Sigmoid colon (tissue), 6 donors: ENCODE measurements at regions not wholly inside any gene's neighbourhood (a gene's known extent, or its start where the extent isn't known, plus 50 kb on each side); places are given as distances from the start of the nearest gene placed in this dataset.

ENCODE experiments used
- DNase-seq: peaks from one replicate; pipeline ENCODE4 v3.0.0-alpha.2; 2019
- H3K27ac ChIP-seq, 4 donors: fragments of 200-600 bp; sonication (generic); one replicate each; pipeline ENCODE4 v1.5.1; 2016 to 2019; ENCODE audit warnings: mild to moderate bottlenecking in 1 of 4
- H3K27me3 ChIP-seq, 3 donors: fragments of 200-600 bp; sonication (generic); one replicate each; pipeline ENCODE4 v1.5.1; 2019; ENCODE audit warnings: mild to moderate bottlenecking in 1 of 3
- H3K36me3 ChIP-seq, 4 donors: fragments of 200-600 bp; sonication (generic); one replicate each; pipeline ENCODE4 v1.5.1; 2016 to 2019
- H3K4me1 ChIP-seq, 4 donors: fragments of 200-600 bp; sonication (generic); one replicate each; pipeline ENCODE4 v1.5.1; 2017 to 2019
- H3K4me3 ChIP-seq, 4 donors: fragments of 200-600 bp; sonication (generic); one replicate each; pipeline ENCODE4 v1.5.1; 2017 to 2019; ENCODE audit warnings: mild to moderate bottlenecking in 2 of 4, moderate library complexity in 1 of 4
- H3K9me3 ChIP-seq, 4 donors: fragments of 200-600 bp in 3 of 4; sonication (generic) in 3 of 4; one replicate each; pipeline versions ENCODE4 v1.5.1 to v1.6.1; 2013 to 2019
- EP300 ChIP-seq, 4 donors: sonication (generic); formaldehyde crosslinking; IDR thresholded peaks; one replicate each; pipeline ENCODE4 v1.6.1; 2017; ENCODE audit warnings: antibody characterized with exemption in 4 of 4
- POLR2A ChIP-seq, 2 donors: fragments of 450-650 bp; IDR thresholded peaks; one replicate each; pipeline ENCODE4 v1.6.1; 2016; ENCODE audit warnings: antibody characterized with exemption in 2 of 2, mild to moderate bottlenecking in 2 of 2, moderate library complexity in 2 of 2
- POLR2AphosphoS5 ChIP-seq, 4 donors: sonication (generic); formaldehyde crosslinking; IDR thresholded peaks; one replicate each; pipeline ENCODE4 v1.6.1; 2017; ENCODE audit warnings: antibody characterized with exemption in 4 of 4
- WGBS, 2 donors: extraction: QIAGEN DNeasy Blood & Tissue Kit; methylation state at CpG; one replicate each; pipeline ENCODE4 v1.1.7; 2013; 5-methylcytosine and 5-hydroxymethylcytosine counted together
- intact Hi-C: fragments of 100-400 bp; cut with DNase I; formaldehyde crosslinking; loops from one replicate; pipeline ENCODE4 v1.15.1; 2023
- TF ChIP-seq, protein P1 (sequence below), 4 experiments: fragments of 450-650 bp in 3 of 4; fragments of 200-600 bp in 1 of 4; IDR thresholded peaks; one replicate each; pipeline ENCODE4 v1.5.1; 2016 to 2019; ENCODE audit warnings: antibody characterized with exemption in 4 of 4, mild to moderate bottlenecking in 3 of 4, moderate library complexity in 2 of 4
- donor health status: healthy with polysubstance abuse.
- donor health status: healthy.

DNA sequence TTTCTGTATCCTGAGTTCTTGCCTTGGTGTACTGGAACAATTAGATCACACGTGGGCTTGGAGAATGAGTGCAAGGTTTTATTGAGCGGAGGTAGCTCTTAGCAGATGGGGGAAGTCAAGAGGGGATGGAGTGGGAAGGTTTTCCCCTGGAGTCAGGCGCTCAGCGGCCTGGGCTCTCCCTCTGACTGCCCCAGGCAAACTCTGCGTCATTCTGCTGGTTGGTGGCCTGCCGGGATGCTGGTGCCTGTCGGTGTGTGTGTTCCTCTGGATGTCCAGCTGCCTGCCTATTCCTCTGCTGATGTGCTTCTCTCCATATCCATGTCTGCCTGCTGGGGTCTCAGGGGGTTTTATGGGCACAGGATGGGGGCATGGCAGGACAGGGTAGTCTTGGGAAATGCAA, 111.0 kb downstream of the TRIB2 start:
- Histone ChIP-seq H3K27me3 (no peaks in the 10 kb centered on the region), H3K4me1 (peaks cover 0 to 12% (median 11%) of the 10 kb centered on the region in 4 donors), H3K4me3 (no peak overlapping the region), H3K9me3 (no peaks in the 10 kb centered on the region), H3K36me3 (no peaks in the 10 kb centered on the region), H3K27ac (no peak overlapping the region)
- no peak for TF ChIP-seq EP300 (IDR thresholded peaks at IDR 0.05)
- TF ChIP-seq POLR2A (IDR thresholded peaks at IDR 0.05), result no peak
- TF ChIP-seq, protein P1, sequence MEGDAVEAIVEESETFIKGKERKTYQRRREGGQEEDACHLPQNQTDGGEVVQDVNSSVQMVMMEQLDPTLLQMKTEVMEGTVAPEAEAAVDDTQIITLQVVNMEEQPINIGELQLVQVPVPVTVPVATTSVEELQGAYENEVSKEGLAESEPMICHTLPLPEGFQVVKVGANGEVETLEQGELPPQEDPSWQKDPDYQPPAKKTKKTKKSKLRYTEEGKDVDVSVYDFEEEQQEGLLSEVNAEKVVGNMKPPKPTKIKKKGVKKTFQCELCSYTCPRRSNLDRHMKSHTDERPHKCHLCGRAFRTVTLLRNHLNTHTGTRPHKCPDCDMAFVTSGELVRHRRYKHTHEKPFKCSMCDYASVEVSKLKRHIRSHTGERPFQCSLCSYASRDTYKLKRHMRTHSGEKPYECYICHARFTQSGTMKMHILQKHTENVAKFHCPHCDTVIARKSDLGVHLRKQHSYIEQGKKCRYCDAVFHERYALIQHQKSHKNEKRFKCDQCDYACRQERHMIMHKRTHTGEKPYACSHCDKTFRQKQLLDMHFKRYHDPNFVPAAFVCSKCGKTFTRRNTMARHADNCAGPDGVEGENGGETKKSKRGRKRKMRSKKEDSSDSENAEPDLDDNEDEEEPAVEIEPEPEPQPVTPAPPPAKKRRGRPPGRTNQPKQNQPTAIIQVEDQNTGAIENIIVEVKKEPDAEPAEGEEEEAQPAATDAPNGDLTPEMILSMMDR (IDR thresholded peaks at IDR 0.05), result no peak
- no peak for TF ChIP-seq POLR2AphosphoS5 (IDR thresholded peaks at IDR 0.05)
- intact Hi-C loops, result no loop called here
- WGBS, 2 donors, result 90 to 94% methylated on average over 7 of the region's 7 CpGs
- DNase-seq, result no peak

DNA sequence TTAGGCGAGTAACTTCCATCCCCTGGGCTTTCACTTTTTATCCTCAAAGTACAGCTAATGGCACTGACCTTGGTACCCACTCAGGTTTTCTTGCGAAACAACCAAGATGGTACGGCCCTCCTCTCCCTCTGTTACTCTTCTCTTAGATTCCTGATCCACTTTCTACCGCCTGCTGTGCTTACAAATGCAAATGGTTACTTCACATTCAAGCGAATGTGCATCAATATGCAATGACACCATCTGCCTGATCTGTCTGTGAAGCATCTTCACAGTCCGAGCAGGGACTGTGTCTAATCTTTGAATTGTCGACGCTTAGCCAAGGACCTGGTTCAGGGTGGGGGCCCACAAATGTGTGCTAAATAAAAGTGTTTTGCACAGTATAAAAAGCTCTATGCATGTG, 112.2 kb downstream of the TRIB2 start:
- DNase-seq, result no peak
- Histone ChIP-seq H3K4me3 (no peak overlapping the region), H3K9me3 (no peaks in the 10 kb centered on the region), H3K27me3 (no peaks in the 10 kb centered on the region), H3K4me1 (peaks cover 0 to 11% (median 9%) of the 10 kb centered on the region in 4 donors), H3K27ac (no peak overlapping the region), H3K36me3 (no peaks in the 10 kb centered on the region)
- 87 to 91% methylated on average over 8 of the region's 8 CpGs for WGBS, 2 donors
- no peak for TF ChIP-seq EP300 (IDR thresholded peaks at IDR 0.05)
- TF ChIP-seq POLR2AphosphoS5 (IDR thresholded peaks at IDR 0.05), result no peak
- TF ChIP-seq, protein P1 (IDR thresholded peaks at IDR 0.05), result no peak
- TF ChIP-seq POLR2A (IDR thresholded peaks at IDR 0.05), result no peak
- intact Hi-C loops, result no loop called here

DNA sequence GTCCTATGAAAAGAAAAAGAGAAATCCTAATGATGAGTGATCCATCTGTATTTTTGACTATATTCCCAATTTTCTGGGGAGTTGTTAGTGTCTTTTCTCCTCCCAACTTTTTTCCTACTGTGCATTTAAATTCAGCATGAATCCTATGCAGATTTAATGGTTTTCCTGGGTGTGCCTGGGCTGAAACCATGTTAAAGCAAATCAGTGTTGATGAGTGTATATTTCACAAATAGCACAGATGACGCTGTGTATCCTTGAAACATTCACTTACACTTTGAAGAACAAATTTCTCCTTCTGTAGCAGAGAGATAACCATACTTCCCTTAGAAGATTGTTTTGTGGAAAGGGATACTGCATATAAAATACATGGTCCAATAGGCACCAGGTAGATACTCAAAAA, 114.3 kb downstream of the TRIB2 start:
- Histone ChIP-seq H3K9me3 (no peaks in the 10 kb centered on the region), H3K27me3 (no peaks in the 10 kb centered on the region)
- 83 to 93% methylated on average over 1 of the region's 1 CpG for WGBS, 2 donors

DNA sequence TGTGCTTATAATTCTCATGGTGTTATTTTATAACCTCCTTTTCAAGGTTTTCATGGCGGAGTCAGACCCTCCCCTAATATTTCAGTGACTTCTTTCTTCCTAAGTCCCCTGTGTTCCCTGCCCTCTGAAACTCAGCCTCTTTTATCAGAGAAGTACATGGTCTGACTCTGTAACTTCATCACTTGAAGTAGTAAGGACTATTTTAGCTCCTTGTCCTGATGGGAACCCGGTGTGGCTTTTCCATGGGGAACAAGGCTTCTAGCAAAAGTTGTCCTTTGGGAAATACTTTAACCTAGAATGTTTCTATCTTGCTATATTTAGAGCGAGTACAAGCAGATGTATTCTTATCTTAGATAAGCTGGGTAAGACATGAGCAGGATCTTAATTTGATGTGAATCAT, 117.5 kb downstream of the TRIB2 start:
- no peaks in the 10 kb centered on the region for H3K9me3 ChIP-seq
- H3K36me3 ChIP-seq, result no peaks in the 10 kb centered on the region
- no peaks in the 10 kb centered on the region for H3K4me1 ChIP-seq
- H3K4me3 ChIP-seq, result no peak overlapping the region
- H3K27me3 ChIP-seq, result no peaks in the 10 kb centered on the region
- no peak for TF ChIP-seq POLR2A (IDR thresholded peaks at IDR 0.05)
- no peak for TF ChIP-seq EP300 (IDR thresholded peaks at IDR 0.05)
- TF ChIP-seq POLR2AphosphoS5 (IDR thresholded peaks at IDR 0.05), result no peak
- TF ChIP-seq, protein P1 (IDR thresholded peaks at IDR 0.05), result no peak
- WGBS, 2 donors, result 77 to 87% methylated on average over 3 of the region's 3 CpGs
- intact Hi-C loops, result no loop called here
- H3K27ac ChIP-seq, result no peak overlapping the region
- DNase-seq, result no peak

More for the DNA sequence above, 114.3 kb downstream of the TRIB2 start:
- no peaks in the 10 kb centered on the region for H3K4me1 ChIP-seq
- DNase-seq, result no peak
- no peak overlapping the region for H3K27ac ChIP-seq
- TF ChIP-seq EP300 (IDR thresholded peaks at IDR 0.05) (no peak), POLR2A (IDR thresholded peaks at IDR 0.05) (no peak), POLR2AphosphoS5 (IDR thresholded peaks at IDR 0.05) (no peak)
- TF ChIP-seq, protein P1 (IDR thresholded peaks at IDR 0.05), result no peak
- no peak overlapping the region for H3K4me3 ChIP-seq
- no peaks in the 10 kb centered on the region for H3K36me3 ChIP-seq
- intact Hi-C loops, result no loop called here

DNA sequence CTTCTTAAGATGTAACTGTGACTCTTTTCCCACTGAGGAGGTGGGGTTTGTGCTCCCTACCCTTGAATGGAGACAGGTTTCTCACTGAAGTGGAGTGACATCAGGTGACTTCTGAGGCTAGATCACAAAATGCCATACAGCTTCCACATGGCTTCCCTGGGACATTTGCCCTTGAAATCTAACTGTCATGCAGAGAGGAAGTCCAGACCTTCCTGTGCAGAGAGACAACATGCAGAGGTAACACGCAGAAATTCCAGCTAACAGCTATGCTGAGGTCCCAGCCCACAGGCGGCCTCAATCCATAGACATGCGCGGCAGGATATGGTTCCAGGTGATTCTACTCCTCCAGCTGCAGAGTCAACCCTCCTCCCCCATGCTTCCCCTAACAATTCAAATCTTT, 119.0 kb downstream of the TRIB2 start:
- DNase-seq, result no peak
- Histone ChIP-seq H3K9me3 (no peaks in the 10 kb centered on the region), H3K27ac (no peak overlapping the region), H3K27me3 (no peaks in the 10 kb centered on the region), H3K4me3 (no peak overlapping the region), H3K4me1 (no peaks in the 10 kb centered on the region), H3K36me3 (no peaks in the 10 kb centered on the region)
- TF ChIP-seq EP300 (IDR thresholded peaks at IDR 0.05), result no peak
- TF ChIP-seq, protein P1 (IDR thresholded peaks at IDR 0.05), result no peak
- intact Hi-C loops, result no loop called here
- WGBS, 2 donors, result 58 to 77% methylated on average over 4 of the region's 4 CpGs
